ENCODE measurements at regions not wholly inside any gene's neighbourhood (a gene's known extent, or its start where the extent isn't known, plus 50 kb on each side); places are given as distances from the start of the nearest gene placed in this dataset.
"Not testable (repeated sequence)": the region's sequence is repeated elsewhere in the genome, so short reads cannot be mapped to it uniquely, and the experiment has no call there.

- no peak for DNase-seq (ENCODE audit: low read depth)
These were observed 235.9 kb upstream of the KITLG start for GRCh38 chr12:88816201-88816600.

DNA sequence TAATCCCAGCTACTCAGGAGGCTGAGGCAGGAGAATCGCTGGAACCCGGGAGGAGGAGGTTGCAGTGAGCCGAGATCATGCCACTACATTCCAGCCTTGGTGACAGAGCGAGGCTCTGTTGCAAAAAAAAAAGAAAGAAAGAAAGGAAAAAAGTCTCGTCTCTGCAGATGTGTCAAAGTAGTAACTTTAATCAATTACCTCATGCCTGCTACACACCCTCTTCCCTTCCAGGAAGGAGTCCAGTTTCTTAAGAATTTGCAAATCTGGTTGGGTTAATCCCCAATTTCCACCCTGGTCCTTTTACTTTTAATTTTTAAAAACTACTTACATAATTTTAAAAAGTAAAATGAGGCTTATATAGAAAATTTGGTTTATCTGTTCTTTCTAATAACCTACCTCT lies 234.5 kb upstream of the KITLG start:
- DNase-seq (ENCODE audit: low read depth) = no peak

- DNase-seq (ENCODE audit: low read depth) = no peak
These were observed 232.3 kb upstream of the KITLG start for GRCh38 chr12:88812610-88813009.

DNA sequence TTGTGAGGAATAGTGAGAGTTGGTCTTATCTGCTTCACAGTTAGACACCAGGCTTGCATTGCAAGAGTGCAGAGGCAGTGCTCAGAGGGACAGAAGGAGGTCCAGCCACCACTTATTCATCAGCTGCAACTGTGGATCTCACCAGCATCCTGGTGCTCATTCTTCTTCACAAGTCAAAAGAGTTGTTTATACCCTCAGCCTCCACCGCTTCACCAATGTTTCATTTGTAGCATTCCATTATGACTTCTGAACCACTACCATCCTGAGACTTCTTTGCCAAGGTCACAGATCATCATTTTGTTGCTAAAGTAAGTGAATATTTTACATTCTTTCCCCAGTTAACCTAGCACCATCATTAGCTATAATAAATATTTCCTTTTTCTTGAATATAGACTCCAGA lies 230.5 kb upstream of the KITLG start:
- no peak for DNase-seq (ENCODE audit: low read depth)

DNA sequence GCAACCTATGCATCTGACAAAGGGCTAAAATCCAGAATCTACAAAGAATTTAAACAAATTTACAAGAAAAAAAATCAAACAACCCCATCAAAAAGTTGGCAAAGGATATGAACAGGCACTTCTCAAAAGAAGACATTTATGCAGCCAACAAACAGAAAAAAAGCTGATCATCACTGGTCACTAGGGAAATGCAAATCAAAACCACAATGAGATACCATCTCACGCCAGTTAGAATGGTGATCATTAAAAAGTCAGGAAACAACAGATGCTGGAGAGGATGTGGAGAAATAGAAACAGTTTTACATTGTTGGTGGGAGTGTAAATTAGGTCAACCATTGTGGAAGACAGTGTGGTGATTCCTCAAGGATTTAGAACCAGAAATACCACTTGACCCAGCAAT lies 229.6 kb upstream of the KITLG start:
- not testable (repeated sequence) for DNase-seq (ENCODE audit: low read depth)

GRCh38 chr12:88805692-88806091 lies 225.4 kb upstream of the KITLG start:
- no peak for DNase-seq (ENCODE audit: low read depth)

- DNase-seq (ENCODE audit: low read depth) = no peak
These were observed 225.0 kb upstream of the KITLG start for GRCh38 chr12:88805286-88805685.

DNA sequence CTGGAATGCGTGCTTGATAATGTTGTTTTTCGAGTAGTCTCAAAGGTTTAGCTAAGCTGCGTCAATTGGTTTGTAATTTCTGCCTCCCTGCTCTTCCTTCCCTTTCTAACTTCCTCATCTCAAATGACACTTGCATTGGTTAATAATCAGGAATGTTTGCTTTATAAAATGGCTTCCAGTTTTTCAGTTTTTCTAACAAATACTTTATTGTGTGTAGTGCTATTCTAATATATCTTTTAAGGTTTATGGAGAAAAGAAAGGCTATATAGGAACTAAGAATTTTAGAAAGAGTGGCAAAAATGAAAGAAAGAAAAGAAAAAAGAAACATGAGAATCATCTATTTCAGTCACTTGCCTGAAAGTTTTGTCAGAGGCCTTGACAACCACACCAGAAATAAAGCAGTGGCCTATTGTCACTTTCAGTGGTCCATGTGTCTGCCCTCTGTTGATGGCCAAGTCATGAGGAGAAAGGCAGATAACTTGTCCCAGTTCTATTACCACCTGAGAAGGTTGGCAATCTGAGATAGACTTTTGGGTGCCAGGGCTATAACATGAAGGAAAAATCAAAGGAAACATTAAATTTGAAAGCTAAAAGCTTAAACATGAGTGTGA lies 221.9 kb upstream of the KITLG start:
- no peak for DNase-seq (ENCODE audit: low read depth)

DNA sequence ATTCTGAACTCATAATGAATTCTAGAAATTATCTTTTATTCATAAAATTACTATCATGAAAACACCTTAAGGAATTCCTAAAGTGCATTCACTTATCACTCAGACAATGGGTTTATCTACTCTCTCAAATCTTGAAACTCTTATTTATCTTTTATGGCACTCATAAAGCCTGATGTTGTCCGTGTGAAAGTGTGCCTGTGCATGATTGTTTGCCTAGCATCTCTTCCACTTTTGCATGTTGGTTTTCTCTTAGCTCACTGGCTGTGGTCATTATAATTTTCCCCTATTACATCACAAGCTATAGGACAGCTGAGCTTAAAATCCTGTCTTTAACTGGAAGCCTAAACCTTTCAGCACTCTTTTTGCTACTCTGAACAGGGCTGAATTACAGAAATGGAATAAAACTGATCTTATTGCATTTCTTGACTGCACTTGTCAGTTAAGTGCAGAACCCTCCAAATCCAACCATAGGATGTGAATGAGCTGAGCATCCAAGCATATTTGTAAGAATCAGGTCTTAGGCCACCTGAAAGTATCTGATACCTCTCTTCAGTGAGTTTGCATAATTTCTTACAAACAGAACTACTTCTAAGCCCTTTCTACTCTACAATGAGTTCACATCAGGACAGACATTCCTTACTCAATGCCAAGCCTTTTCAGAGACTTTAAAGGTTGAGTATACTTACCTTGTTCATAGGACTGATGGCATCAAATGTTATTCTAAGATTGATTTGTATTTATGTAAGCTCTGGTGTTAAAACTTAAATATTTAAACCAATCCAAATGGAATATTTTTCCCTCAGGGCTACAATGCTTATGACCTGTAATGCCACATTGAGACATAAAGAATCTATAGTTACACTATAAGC lies 221.2 kb upstream of the KITLG start:
- DNase-seq (ENCODE audit: low read depth) = no peak

GRCh38 chr12:88793096-88793495 lies 212.8 kb upstream of the KITLG start:
- no peak for DNase-seq (ENCODE audit: low read depth)

DNA sequence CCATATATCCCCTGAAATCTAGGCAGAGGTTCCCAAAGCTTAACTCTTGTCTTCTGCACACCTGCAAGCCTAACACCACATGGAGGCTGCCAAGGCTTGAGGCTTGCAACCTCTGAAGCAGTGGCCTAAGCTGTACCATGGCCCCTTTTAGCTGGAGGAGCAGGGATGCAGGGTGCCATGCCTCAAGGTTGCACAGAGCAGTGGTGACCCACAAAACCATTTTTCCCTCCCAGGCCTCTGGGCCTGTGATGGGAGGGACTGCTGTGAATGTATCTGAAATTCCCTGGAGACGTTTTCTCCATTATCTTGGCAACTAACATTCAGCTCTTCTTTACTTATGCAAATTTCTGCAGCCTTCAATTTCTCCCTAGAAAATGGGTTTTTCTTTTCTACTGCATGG lies 210.0 kb upstream of the KITLG start:
- no peak for DNase-seq (ENCODE audit: low read depth)

DNA sequence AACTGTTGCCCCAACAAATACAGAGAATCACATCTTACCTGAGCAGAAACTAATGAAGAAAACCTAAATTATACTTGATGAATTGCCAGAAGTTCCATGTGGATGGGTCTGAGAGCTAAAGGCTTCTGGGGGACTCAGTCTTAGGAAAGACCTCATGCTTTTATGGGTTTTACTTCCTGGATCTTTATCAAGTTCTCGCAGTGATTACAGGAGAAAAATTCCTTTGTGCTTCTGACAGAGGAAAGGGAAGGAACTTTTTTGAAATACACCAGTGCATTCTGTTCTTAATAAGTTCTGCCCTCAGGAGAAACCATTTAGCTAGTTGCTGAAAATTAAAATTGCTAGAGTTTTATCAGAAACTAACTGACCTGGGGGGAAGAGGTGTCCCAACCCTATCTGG lies 203.9 kb upstream of the KITLG start:
- DNase-seq (ENCODE audit: low read depth) = no peak

DNA sequence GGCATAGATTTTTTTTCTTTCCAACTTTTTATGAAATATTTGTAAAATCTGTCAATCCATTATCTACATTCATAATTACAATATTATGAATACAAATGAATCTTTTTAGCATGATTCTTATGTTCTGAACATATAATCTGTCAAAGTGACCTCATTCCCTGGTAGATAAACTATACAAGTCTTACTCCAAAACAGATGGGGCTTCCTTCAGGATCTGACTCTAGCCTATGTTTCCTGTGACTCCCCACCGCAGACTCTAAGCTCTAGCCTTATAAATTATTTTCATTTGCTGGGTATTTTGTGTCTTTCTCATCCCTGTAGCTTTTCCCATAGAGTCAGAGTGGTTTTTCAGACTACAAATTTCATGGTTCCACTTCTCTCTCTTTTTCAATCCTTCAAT lies 202.1 kb upstream of the KITLG start:
- DNase-seq (ENCODE audit: low read depth) = no peak

DNA sequence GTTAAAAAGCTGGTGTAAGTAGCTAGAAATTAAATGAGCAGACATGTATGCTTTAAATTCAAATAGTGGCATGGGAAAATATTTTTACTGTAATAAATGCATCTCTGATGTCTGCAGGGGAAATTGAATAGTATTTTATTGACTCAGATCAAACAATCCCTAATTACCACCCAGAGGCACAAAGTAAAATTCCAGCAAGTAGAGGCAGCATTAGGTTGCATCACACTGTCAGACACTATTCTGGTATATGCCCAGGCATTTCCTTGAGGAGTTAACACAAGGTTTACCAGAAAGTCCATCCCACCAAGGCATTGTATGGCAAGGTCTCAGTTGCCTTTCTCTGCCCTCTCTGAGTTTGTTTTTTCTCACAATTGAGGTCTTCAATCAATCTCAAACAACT lies 201.6 kb upstream of the KITLG start:
- DNase-seq (ENCODE audit: low read depth) = no peak

DNA sequence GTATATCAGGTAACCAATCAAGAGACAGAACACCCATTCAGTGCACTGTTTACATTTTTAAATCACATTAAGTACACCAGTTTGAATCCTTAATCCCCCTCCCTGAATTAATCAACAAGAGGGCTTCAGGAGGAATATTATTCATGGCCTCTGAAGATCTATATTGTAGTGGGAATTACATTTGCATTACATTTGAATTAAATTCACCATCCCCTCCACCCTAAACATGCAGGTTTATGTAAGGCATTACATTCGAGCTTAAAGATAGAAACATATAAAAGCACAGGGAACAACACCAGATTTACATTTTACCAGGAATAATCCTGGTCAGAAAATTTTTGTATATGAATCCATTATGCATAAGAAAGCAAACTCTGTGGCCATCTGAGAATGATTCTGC lies 197.8 kb upstream of the KITLG start:
- DNase-seq (ENCODE audit: low read depth) = no peak

DNA sequence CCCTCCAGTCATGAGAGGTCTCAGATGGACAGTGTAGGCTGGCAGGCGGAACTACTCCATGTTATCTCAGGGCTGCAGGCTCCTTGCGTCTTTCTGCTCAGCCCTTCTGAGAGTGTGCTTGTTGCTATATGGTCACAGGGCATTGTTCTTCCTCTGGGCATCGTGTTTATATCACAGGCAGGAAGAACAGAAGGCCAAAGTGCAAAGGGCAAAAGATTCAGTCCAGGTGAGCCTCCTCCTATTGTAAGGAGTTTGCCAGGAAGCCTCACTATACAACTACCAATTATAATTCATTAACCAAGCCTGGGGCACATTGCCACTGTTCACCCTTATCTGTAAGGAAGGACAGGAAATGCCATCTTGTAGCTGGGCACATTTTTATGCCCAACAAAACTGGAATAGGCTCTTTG lies 195.5 kb upstream of the KITLG start:
- no peak for DNase-seq (ENCODE audit: low read depth)

DNA sequence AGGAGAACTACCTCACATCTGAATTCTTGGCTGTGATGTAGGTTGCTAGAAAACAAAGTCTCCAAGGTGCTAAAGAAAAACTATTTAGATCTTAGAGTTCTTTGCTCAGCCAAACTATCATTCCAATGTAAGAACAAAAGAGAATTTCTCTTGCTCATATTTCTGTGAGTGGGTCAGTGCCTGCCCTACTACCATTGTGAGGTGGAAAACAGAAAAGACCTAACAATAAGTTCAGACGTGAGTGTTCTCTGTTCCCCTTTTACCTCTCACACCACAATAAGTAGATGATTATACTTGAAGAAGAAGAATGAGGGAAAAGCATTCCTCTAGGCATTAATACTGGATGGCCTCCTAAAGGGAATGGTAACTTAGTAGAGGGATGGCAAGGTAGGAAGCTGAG lies 187.4 kb upstream of the KITLG start:
- no peak for DNase-seq (ENCODE audit: low read depth)

DNA sequence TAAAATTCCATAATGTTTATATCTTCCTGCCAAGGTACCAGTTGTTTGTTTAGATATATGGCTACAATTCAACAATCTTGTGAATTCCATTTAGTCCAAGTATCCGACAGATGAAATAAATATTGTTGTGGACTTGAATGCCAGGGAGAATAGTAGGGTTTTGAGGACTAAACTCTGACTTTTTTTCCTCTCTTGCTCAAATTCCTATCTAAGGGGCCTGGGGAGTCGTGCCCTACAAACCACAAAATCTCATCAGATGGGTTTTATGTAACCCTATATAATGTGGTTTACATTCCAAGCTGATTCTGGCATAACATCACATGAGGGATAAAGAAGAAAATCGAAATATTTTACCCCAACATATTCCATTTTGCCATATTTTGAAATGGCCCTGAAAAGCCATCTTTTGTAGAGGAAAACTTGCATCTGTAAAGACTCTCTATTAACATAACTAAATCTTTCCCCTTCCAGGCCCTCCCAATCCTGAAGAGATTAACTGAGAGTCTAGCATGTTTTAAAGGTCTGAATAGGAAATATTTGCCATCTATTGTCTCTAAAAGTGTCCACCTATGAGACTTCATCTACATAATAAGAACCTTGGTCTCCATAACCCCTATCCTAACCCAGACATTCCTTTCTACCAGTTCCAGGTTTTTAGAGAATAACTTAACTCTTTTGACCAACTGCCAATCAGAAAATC lies 184.7 kb upstream of the KITLG start:
- DNase-seq (ENCODE audit: low read depth) = no peak

DNA sequence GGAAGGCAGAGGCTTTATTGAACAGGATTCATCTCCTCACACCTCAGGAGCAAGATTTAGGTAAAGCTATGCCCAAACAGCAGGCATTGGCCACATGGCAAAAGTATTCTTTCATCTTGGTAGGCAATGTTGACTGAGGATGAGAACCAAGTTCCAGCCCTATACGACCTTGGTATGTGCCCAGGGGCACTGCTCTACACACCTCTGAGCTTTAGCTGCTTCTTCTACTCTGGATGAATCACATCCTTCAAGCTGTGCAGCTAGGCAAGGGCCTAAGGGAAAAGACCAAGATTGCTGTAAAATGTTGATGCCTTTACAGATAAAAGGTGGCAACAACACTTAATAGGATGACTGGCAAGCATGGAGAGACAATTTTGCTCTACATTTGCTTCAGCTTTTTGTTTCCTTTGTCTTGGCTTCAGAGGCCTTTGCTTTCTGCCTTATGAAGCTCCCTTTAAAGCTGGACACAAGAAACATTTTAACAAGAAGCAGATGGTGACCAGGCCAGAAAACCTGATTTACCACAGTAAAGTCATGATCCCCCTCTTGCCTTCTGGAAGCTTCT lies 183.3 kb upstream of the KITLG start:
- no peak for DNase-seq (ENCODE audit: low read depth)

DNA sequence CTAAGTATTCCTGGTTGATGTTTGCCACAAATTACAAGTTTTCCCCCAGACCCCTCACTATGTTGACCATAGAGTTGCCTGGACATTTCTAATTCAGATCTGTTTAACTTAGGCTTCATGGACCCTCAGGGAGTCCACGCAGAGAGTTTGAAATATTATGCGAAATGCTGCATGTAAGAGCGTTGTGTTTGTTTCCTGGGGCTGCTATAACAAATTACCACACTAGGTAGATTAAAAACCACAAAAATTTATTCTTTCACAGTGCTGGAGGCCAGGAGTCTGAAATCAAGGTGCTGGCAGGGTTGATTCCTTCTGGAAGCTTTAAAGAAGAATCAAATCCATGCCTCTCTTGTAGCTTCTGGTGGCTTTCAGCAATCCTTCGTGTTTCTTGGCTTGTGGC lies 177.9 kb upstream of the KITLG start:
- DNase-seq (ENCODE audit: low read depth) = no peak

- no peak for DNase-seq (ENCODE audit: low read depth)
These were observed 176.6 kb upstream of the KITLG start for GRCh38 chr12:88756917-88757316.

DNA sequence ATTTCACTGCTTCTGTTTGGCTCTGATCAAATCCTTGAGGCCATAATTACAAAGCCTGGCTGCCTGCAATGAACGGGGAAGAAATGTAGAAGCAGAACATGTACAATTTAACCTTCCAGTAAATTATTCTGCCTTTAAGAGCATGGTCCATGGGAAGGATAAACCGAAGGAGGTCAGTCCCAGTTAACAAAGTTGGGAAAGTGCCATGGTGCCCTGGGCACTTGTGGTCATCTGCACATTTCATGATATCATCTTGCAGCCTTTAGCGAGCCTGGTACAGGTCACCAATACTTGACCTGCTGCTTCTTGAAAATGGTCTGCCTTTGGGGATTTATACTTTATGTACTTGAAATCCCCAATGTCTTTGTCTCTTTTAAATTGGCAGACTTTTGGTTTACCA lies 175.9 kb upstream of the KITLG start:
- no peak for DNase-seq (ENCODE audit: low read depth)

GRCh38 chr12:88753707-88754106 lies 173.4 kb upstream of the KITLG start:
- no peak for DNase-seq (ENCODE audit: low read depth)

Data from stimulated activated CD4-positive, alpha-beta T cell treated with anti-CD3 and anti-CD28 coated beads, Interleukin-2, amount 100 ng/mL, for 4 hours (primary cell).